Smooth muscle cell of the brain vasculature (primary cell): ENCODE measurements at regions not wholly inside any gene's neighbourhood (a gene's known extent, or its start where the extent isn't known, plus 50 kb on each side); places are given as distances from the start of the nearest gene placed in this dataset.
"Not testable (repeated sequence)": the region's sequence is repeated elsewhere in the genome, so short reads cannot be mapped to it uniquely, and the experiment has no call there.

Experiments
- DNase-seq: peaks from one replicate; pipeline ENCODE4 v3.0.0-alpha.2; 2012; ENCODE audit warnings: low read depth, low spot score

GRCh38 chr2:217593732-217594131 is 409.1 kb downstream of the TNS1 start:
- no peak for DNase-seq

GRCh38 chr2:217588266-217588665 is 414.5 kb downstream of the TNS1 start:
- no peak for DNase-seq

- DNase-seq: no peak
These were observed 417.4 kb downstream of the TNS1 start for GRCh38 chr2:217585362-217585761.

GRCh38 chr2:217580407-217580806 is 422.4 kb downstream of the TNS1 start:
- not testable (repeated sequence) for DNase-seq

- no peak for DNase-seq
These were observed 429.2 kb downstream of the TNS1 start for GRCh38 chr2:217573571-217573970.

GRCh38 chr2:217570394-217570793 is 432.4 kb downstream of the TNS1 start:
- no peak for DNase-seq

- DNase-seq: no peak
These were observed 434.4 kb downstream of the TNS1 start for GRCh38 chr2:217568289-217568971.

- no peak for DNase-seq
These were observed 439.2 kb downstream of the TNS1 start for GRCh38 chr2:217563565-217563964.

- DNase-seq: no peak
These were observed 439.8 kb downstream of the TNS1 start for GRCh38 chr2:217562871-217563480.

- no peak for DNase-seq
These were observed 443.7 kb downstream of the TNS1 start for GRCh38 chr2:217559084-217559483.

GRCh38 chr2:217555081-217555876 is 447.5 kb downstream of the TNS1 start:
- DNase-seq: no peak

- DNase-seq: no peak
These were observed 449.1 kb downstream of the TNS1 start for GRCh38 chr2:217553679-217554078.

GRCh38 chr2:217553202-217553601 is 449.6 kb downstream of the TNS1 start:
- DNase-seq: no peak

GRCh38 chr2:217552081-217552480 is 450.7 kb downstream of the TNS1 start:
- DNase-seq: no peak

GRCh38 chr2:217551252-217551899 is 451.4 kb downstream of the TNS1 start:
- DNase-seq: no peak

- DNase-seq: no peak
These were observed 463.7 kb downstream of the TNS1 start for GRCh38 chr2:217539126-217539525.

GRCh38 chr2:217538719-217539118 is 464.1 kb downstream of the TNS1 start:
- no peak for DNase-seq

- no peak for DNase-seq
These were observed 466.7 kb downstream of the TNS1 start for GRCh38 chr2:217535957-217536708.

- no peak for DNase-seq
These were observed 472.3 kb downstream of the TNS1 start for GRCh38 chr2:217530392-217531090.

- DNase-seq: no peak
These were observed 473.5 kb downstream of the TNS1 start for GRCh38 chr2:217529271-217529670.
